ENCODE measurements at regions not wholly inside any gene's neighbourhood (a gene's known extent, or its start where the extent isn't known, plus 50 kb on each side); places are given as distances from the start of the nearest gene placed in this dataset.

DNA sequence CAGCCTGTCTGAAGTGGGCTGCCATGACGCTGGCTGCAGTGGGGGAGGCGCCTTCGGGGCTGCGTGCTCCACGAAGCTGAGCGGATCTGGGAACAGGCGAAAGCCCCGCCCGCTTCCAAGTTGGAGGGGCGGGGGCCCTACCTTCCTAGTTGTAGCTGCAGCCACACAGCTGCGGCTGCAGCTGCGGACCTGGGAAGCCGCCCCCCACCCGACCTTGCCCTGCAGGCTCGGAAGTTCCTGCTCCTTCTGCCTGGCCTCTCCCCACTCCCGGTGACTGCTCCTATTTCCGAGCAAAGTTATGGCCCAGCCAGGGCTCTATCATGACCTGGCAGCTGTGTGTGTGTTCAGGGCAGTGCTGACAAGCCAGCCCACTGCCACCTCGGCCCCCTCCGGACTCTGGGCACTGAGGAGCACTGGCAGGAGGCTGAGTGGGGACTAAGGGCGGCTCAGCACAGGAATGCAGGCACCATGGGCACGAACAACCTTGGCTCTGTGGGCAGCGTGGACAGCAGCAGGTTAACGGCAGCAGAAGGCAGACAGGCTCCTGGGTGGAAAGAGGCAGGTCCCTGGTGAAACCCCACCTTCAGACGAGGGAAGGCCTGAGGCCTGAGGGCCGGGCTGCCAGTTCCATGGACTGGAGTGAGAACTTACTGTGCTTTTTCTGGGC is 352.4 kb upstream of the TMCO5A start:
- Histone ChIP-seq H3K27ac (no peak overlapping the region), H3K9me3 (no peaks in the 10 kb centered on the region), H3K4me2 (no peak overlapping the region), H3K4me1 (no peaks in the 10 kb centered on the region), H3K4me3 (no peak overlapping the region)
- TF ChIP-seq POLR2AphosphoS2 (conservative IDR thresholded peaks at IDR 0.05; ENCODE audit: low read length), result no peak
- TF ChIP-seq RFX5 (IDR thresholded peaks at IDR 0.05), result no peak
- no peak for TF ChIP-seq SMC3 (IDR thresholded peaks at IDR 0.05)
- TF ChIP-seq HOXA7 (CRISPR knock-in tag; IDR thresholded peaks at IDR 0.05), result no peak
- no peak for TF ChIP-seq HDAC2 (IDR thresholded peaks at IDR 0.05)
- TF ChIP-seq RCOR1 (IDR thresholded peaks at IDR 0.05; ENCODE audit: low read depth, low read length), result no peak
- TF ChIP-seq TFCP2L1 (CRISPR knock-in tag; IDR thresholded peaks at IDR 0.05), result no peak
- no peak for TF ChIP-seq MAFK (IDR thresholded peaks at IDR 0.05; ENCODE audit: partially characterized antibody)
- no peak for TF ChIP-seq HEYL (CRISPR knock-in tag; IDR thresholded peaks at IDR 0.05)
- FAIRE-seq (no peak), DNase-seq (ENCODE audit: low read depth in 1 of 2, low spot score in 1 of 2) (no peak), ATAC-seq (no peak)
- WGBS (ENCODE audit: missing lambda C conversion rate), result 9% methylated on average over 4 of the region's 25 CpGs
- CTCF ChIA-PET, result no interaction called here
- POLR2A ChIA-PET, result no interaction called here

DNA sequence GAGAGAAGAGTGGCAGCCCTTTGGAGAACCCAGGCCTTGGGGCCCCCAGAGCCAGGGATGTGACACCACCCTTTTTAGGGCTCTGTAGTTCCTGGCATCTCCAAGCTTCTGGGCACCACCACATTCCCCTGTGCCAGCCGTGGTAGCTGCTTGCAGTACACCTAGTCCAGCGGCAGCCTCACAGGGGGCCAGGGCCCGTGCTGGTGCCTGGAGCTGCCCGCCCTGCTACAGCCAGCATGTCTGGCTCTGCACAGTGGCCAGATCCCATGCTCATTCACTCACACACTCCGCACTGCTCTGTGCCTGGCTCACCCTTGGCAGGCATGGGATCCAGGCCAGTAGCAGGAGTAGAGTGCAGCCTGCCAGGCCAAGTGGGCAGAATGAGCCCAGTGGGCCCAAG is 351.6 kb upstream of the TMCO5A start:
- ATAC-seq (no peak), DNase-seq (ENCODE audit: low read depth in 1 of 2, low spot score in 1 of 2) (no peak), FAIRE-seq (no peak)
- Histone ChIP-seq H3K4me2 (no peak overlapping the region), H3K4me3 (no peak overlapping the region), H3K4me1 (no peaks in the 10 kb centered on the region), H3K9me3 (no peaks in the 10 kb centered on the region), H3K27ac (no peak overlapping the region)
- TF ChIP-seq, protein P1, sequence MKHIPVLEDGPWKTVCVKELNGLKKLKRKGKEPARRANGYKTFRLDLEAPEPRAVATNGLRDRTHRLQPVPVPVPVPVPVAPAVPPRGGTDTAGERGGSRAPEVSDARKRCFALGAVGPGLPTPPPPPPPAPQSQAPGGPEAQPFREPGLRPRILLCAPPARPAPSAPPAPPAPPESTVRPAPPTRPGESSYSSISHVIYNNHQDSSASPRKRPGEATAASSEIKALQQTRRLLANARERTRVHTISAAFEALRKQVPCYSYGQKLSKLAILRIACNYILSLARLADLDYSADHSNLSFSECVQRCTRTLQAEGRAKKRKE (CRISPR knock-in tag; IDR thresholded peaks at IDR 0.05; ENCODE audit: low read depth), result no peak
- TF ChIP-seq HEYL (CRISPR knock-in tag; IDR thresholded peaks at IDR 0.05), result no peak
- TF ChIP-seq CEBPB (IDR thresholded peaks at IDR 0.05), result no peak
- no peak for TF ChIP-seq HOXA7 (CRISPR knock-in tag; IDR thresholded peaks at IDR 0.05)
- no peak for TF ChIP-seq MYC (IDR thresholded peaks at IDR 0.05; ENCODE audit: borderline replicate concordance, low read length)
- TF ChIP-seq MAZ (IDR thresholded peaks at IDR 0.05; ENCODE audit: borderline replicate concordance, low read depth, low read length), result no peak
- TF ChIP-seq ZFP36 (IDR thresholded peaks at IDR 0.05; ENCODE audit: borderline replicate concordance, partially characterized antibody), result no peak
- TF ChIP-seq, protein P2, sequence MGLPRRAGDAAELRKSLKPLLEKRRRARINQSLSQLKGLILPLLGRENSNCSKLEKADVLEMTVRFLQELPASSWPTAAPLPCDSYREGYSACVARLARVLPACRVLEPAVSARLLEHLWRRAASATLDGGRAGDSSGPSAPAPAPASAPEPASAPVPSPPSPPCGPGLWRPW (IDR thresholded peaks at IDR 0.05), result no peak
- TF ChIP-seq EP300 (IDR thresholded peaks at IDR 0.05), result no peak
- TF ChIP-seq JUN (IDR thresholded peaks at IDR 0.05), result no peak
- no peak for TF ChIP-seq NR3C1 (IDR thresholded peaks at IDR 0.05)
- no peak for TF ChIP-seq KDM5A (IDR thresholded peaks at IDR 0.05)
- no peak for TF ChIP-seq NPAS2 (CRISPR knock-in tag; IDR thresholded peaks at IDR 0.05; ENCODE audit: borderline replicate concordance)
- no peak for TF ChIP-seq HDAC2 (IDR thresholded peaks at IDR 0.05)
- TF ChIP-seq SREBF2 (IDR thresholded peaks at IDR 0.05), result no peak
- 20% methylated on average over 1 of the region's 5 CpGs for WGBS (ENCODE audit: missing lambda C conversion rate)
- POLR2A ChIA-PET, result no interaction called here
- CTCF ChIA-PET, result no interaction called here

DNA sequence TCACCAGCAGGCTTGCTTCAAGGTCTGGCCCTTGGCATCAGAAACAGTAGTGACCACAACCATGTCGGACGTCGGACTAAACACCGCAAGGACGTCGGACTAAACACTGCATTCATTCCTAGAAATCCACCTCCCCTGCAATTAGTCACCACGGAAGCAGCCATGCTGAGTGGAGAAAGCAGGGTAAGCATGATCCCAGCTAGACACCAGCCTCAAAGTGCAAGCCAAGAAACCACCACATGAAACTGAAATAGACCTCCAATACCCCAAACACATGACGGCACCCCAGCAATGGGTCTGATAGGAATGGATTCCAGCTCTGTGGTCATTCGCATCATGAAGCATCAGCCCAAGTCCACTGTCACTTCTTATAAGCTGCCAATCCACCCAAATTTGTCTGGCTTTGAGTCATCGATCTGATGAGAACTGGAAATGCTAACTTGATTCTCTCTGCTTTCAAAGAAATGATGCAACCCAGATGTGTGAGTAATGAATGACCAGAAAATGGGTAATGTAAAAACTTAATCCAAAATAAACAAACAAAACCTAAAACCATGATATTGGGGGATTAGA is 348.3 kb upstream of the TMCO5A start:
- 70% methylated on average over 10 of the region's 10 CpGs for WGBS (ENCODE audit: missing lambda C conversion rate)
- FAIRE-seq, result no peak
- no peaks in the 10 kb centered on the region for H3K9me3 ChIP-seq
- H3K4me3 ChIP-seq, result no peak overlapping the region
- no peak for ATAC-seq
- no peaks in the 10 kb centered on the region for H3K4me1 ChIP-seq
- DNase-seq (ENCODE audit: low read depth in 1 of 2, low spot score in 1 of 2), result no peak
- ChIA-PET POLR2A (no interaction called here), CTCF (no interaction called here)
- no peak overlapping the region for H3K27ac ChIP-seq
- H3K4me2 ChIP-seq, result no peak overlapping the region
- TF ChIP-seq, protein P3, sequence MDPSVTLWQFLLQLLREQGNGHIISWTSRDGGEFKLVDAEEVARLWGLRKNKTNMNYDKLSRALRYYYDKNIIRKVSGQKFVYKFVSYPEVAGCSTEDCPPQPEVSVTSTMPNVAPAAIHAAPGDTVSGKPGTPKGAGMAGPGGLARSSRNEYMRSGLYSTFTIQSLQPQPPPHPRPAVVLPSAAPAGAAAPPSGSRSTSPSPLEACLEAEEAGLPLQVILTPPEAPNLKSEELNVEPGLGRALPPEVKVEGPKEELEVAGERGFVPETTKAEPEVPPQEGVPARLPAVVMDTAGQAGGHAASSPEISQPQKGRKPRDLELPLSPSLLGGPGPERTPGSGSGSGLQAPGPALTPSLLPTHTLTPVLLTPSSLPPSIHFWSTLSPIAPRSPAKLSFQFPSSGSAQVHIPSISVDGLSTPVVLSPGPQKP (IDR thresholded peaks at IDR 0.05; ENCODE audit: low read depth, low read length), result no peak
- TF ChIP-seq, protein P4, sequence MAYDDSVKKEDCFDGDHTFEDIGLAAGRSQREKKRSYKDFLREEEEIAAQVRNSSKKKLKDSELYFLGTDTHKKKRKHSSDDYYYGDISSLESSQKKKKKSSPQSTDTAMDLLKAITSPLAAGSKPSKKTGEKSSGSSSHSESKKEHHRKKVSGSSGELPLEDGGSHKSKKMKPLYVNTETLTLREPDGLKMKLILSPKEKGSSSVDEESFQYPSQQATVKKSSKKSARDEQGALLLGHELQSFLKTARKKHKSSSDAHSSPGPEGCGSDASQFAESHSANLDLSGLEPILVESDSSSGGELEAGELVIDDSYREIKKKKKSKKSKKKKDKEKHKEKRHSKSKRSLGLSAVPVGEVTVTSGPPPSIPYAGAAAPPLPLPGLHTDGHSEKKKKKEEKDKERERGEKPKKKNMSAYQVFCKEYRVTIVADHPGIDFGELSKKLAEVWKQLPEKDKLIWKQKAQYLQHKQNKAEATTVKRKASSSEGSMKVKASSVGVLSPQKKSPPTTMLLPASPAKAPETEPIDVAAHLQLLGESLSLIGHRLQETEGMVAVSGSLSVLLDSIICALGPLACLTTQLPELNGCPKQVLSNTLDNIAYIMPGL (CRISPR knock-in tag; IDR thresholded peaks at IDR 0.05; ENCODE audit: borderline replicate concordance), result no peak
- TF ChIP-seq POLR2AphosphoS2 (conservative IDR thresholded peaks at IDR 0.05; ENCODE audit: low read length), result no peak
- no peak for TF ChIP-seq ZNF302 (CRISPR knock-in tag; IDR thresholded peaks at IDR 0.05)
- no peak for TF ChIP-seq NFE2L2 (conservative IDR thresholded peaks at IDR 0.05; ENCODE audit: low read length)
- no peak for TF ChIP-seq FOSL2 (IDR thresholded peaks at IDR 0.05)
- TF ChIP-seq FOSL2 (CRISPR knock-in tag; IDR thresholded peaks at IDR 0.05), result no peak
- TF ChIP-seq KDM1A (IDR thresholded peaks at IDR 0.05; ENCODE audit: low read depth), result no peak
- TF ChIP-seq, protein P5, sequence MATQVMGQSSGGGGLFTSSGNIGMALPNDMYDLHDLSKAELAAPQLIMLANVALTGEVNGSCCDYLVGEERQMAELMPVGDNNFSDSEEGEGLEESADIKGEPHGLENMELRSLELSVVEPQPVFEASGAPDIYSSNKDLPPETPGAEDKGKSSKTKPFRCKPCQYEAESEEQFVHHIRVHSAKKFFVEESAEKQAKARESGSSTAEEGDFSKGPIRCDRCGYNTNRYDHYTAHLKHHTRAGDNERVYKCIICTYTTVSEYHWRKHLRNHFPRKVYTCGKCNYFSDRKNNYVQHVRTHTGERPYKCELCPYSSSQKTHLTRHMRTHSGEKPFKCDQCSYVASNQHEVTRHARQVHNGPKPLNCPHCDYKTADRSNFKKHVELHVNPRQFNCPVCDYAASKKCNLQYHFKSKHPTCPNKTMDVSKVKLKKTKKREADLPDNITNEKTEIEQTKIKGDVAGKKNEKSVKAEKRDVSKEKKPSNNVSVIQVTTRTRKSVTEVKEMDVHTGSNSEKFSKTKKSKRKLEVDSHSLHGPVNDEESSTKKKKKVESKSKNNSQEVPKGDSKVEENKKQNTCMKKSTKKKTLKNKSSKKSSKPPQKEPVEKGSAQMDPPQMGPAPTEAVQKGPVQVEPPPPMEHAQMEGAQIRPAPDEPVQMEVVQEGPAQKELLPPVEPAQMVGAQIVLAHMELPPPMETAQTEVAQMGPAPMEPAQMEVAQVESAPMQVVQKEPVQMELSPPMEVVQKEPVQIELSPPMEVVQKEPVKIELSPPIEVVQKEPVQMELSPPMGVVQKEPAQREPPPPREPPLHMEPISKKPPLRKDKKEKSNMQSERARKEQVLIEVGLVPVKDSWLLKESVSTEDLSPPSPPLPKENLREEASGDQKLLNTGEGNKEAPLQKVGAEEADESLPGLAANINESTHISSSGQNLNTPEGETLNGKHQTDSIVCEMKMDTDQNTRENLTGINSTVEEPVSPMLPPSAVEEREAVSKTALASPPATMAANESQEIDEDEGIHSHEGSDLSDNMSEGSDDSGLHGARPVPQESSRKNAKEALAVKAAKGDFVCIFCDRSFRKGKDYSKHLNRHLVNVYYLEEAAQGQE (IDR thresholded peaks at IDR 0.05), result no peak

Data from A549 (cell line).